ENCODE measurements at regions not wholly inside any gene's neighbourhood (a gene's known extent, or its start where the extent isn't known, plus 50 kb on each side); places are given as distances from the start of the nearest gene placed in this dataset.

DNA sequence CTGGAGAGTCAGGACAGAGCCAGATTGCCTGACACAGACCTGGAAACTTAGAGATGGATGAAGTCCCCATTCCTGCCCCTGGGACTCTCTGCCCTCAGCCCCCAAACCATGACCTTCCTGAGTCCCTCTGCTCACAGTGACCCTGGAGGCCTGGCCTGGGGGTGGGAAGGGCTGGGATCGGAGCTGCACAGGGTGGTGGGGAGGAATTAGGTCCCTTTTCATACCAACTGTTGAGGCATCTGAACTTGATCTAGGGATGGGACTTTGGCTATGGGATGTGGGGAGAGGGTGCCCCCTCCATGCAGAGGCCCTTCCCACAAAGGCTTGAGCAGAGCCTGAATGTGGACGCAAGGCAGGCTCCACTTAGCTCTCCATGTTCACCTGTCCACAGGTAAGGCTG lies 144.1 kb downstream of the MRPL14 start:
- ChIA-PET POLR2A (no interaction called here), RAD21 (ENCODE audit: low non-redundant PET in 1 of 2, low total read pairs in 2 of 2, uncharacterized antibody in 2 of 2, unreplicated experiment in 2 of 2) (no interaction called here), CTCF (no interaction called here)
- Histone ChIP-seq H3K27ac (ENCODE audit: low read depth, low read length) (no peak overlapping the region), H3K9me3 (ENCODE audit: control insufficient read depth in 1 of 2, insufficient read depth in 1 of 2, low read depth in 1 of 2, low read length in 2 of 2) (no peaks in the 10 kb centered on the region), H3K27me3 (ENCODE audit: insufficient read depth, low read length) (no peaks in the 10 kb centered on the region), H3K4me3 (replicated peaks in 1 of 2; ENCODE audit: low read depth in 1 of 2, low read length in 2 of 2) (no peak overlapping the region), H4K20me1 (ENCODE audit: insufficient read depth) (no peaks in the 10 kb centered on the region), H3K9ac (ENCODE audit: low read length) (no peak overlapping the region), H3K4me1 (ENCODE audit: control insufficient read depth in 1 of 2, insufficient read depth in 2 of 2, low read length in 2 of 2) (0 out of 4 replicates have a peak, but pooled peaks cover 0 to 3% of the 10 kb centered on the region in 2 experiments), H2AFZ (ENCODE audit: low read depth, low read length, poor library complexity, severe bottlenecking) (no peak overlapping the region), H3K36me3 (ENCODE audit: control insufficient read depth in 1 of 2, insufficient read depth in 2 of 2, low read length in 2 of 2) (no peaks in the 10 kb centered on the region), H3K79me2 (ENCODE audit: insufficient read depth, low read length) (no peaks in the 10 kb centered on the region), H3K4me2 (ENCODE audit: low read length) (no peak overlapping the region), H3K9me2 (ENCODE audit: insufficient read depth) (no peaks in the 10 kb centered on the region)
- no TSS peak for BruUV-seq (replicated peaks)
- TF ChIP-seq RAD21 (IDR thresholded peaks at IDR 0.05; ENCODE audit: low read depth) (no peak), FOSL1 (IDR thresholded peaks at IDR 0.05; ENCODE audit: low read depth) (no peak), SP1 (IDR thresholded peaks at IDR 0.05; ENCODE audit: low read depth) (no peak)
- TF ChIP-seq, protein P1, sequence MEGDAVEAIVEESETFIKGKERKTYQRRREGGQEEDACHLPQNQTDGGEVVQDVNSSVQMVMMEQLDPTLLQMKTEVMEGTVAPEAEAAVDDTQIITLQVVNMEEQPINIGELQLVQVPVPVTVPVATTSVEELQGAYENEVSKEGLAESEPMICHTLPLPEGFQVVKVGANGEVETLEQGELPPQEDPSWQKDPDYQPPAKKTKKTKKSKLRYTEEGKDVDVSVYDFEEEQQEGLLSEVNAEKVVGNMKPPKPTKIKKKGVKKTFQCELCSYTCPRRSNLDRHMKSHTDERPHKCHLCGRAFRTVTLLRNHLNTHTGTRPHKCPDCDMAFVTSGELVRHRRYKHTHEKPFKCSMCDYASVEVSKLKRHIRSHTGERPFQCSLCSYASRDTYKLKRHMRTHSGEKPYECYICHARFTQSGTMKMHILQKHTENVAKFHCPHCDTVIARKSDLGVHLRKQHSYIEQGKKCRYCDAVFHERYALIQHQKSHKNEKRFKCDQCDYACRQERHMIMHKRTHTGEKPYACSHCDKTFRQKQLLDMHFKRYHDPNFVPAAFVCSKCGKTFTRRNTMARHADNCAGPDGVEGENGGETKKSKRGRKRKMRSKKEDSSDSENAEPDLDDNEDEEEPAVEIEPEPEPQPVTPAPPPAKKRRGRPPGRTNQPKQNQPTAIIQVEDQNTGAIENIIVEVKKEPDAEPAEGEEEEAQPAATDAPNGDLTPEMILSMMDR (IDR thresholded peaks at IDR 0.05 in 2 of 3, conservative IDR thresholded peaks at IDR 0.05 in 1 of 3; ENCODE audit: borderline replicate concordance in 1 of 3, insufficient read depth in 1 of 3, low read depth in 2 of 3, low read length in 2 of 3), result no peak
- no peak for ATAC-seq
- no peak for DNase-seq (ENCODE audit: low read depth, low spot score)
- intact Hi-C loops (cut with micrococcal nuclease), result no loop called here

DNA sequence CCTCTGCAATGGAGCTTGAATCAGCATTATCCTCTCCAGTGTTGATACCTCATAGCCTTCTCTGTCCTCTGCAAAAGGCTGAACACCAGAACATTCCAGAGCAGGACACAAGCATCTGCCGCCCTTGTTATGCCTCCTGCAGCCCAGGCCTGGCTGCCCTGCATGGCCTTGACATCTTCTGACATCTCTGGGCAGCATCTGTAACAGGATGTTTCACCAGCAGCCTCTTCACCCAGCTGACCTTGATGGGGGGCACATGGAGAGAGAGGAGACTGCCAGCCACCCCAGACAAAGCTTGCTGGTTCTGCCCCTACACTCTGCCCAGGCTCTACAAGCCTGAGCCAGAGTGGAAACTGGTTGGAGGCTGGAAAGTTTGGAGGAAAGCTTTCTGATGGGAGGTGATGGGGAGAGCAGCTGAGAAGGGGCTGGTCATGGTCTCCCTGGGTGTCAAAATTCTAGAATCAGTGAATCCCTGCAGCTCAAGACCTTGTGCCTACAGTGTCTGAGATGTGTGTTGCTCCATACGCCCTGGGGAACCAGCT lies 145.1 kb downstream of the MRPL14 start:
- H3K27me3 ChIP-seq (ENCODE audit: insufficient read depth, low read length), result no peaks in the 10 kb centered on the region
- ChIA-PET POLR2A (no interaction called here), CTCF (no interaction called here), RAD21 (ENCODE audit: low non-redundant PET in 1 of 2, low total read pairs in 2 of 2, uncharacterized antibody in 2 of 2, unreplicated experiment in 2 of 2) (no interaction called here)
- H3K79me2 ChIP-seq (ENCODE audit: insufficient read depth, low read length), result no peaks in the 10 kb centered on the region
- H2AFZ ChIP-seq (ENCODE audit: low read depth, low read length, poor library complexity, severe bottlenecking), result no peak overlapping the region
- no peaks in the 10 kb centered on the region for H4K20me1 ChIP-seq (ENCODE audit: insufficient read depth)
- intact Hi-C loops (cut with micrococcal nuclease), result no loop called here
- BruUV-seq (replicated peaks), result no TSS peak
- no peak for TF ChIP-seq ELF1 (IDR thresholded peaks at IDR 0.05; ENCODE audit: borderline replicate concordance, low read depth)
- no peak for TF ChIP-seq EGR1 (IDR thresholded peaks at IDR 0.05; ENCODE audit: low read depth)
- TF ChIP-seq, protein P2, sequence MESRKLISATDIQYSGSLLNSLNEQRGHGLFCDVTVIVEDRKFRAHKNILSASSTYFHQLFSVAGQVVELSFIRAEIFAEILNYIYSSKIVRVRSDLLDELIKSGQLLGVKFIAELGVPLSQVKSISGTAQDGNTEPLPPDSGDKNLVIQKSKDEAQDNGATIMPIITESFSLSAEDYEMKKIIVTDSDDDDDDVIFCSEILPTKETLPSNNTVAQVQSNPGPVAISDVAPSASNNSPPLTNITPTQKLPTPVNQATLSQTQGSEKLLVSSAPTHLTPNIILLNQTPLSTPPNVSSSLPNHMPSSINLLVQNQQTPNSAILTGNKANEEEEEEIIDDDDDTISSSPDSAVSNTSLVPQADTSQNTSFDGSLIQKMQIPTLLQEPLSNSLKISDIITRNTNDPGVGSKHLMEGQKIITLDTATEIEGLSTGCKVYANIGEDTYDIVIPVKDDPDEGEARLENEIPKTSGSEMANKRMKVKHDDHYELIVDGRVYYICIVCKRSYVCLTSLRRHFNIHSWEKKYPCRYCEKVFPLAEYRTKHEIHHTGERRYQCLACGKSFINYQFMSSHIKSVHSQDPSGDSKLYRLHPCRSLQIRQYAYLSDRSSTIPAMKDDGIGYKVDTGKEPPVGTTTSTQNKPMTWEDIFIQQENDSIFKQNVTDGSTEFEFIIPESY (IDR thresholded peaks at IDR 0.05; ENCODE audit: extremely low read depth, insufficient replicate concordance, low read length), result no peak
- H3K9me2 ChIP-seq (ENCODE audit: insufficient read depth), result no peaks in the 10 kb centered on the region
- H3K9me3 ChIP-seq (ENCODE audit: control insufficient read depth in 1 of 2, insufficient read depth in 1 of 2, low read depth in 1 of 2, low read length in 2 of 2), result no peaks in the 10 kb centered on the region
- DNase-seq (ENCODE audit: low read depth, low spot score) (no peak), ATAC-seq (no peak)
- H3K4me3 ChIP-seq (replicated peaks in 1 of 2; ENCODE audit: low read depth in 1 of 2, low read length in 2 of 2), result no peak overlapping the region
- no peak overlapping the region for H3K4me2 ChIP-seq (ENCODE audit: low read length)
- no peak overlapping the region for H3K27ac ChIP-seq (ENCODE audit: low read depth, low read length)
- 0 out of 4 replicates have a peak, but pooled peaks cover 0 to 3% of the 10 kb centered on the region in 2 experiments for H3K4me1 ChIP-seq (ENCODE audit: control insufficient read depth in 1 of 2, insufficient read depth in 2 of 2, low read length in 2 of 2)
- no peaks in the 10 kb centered on the region for H3K36me3 ChIP-seq (ENCODE audit: control insufficient read depth in 1 of 2, insufficient read depth in 2 of 2, low read length in 2 of 2)
- no peak overlapping the region for H3K9ac ChIP-seq (ENCODE audit: low read length)

Measured in HCT116 (cell line).